ENCODE measurements at regions not wholly inside any gene's neighbourhood (a gene's known extent, or its start where the extent isn't known, plus 50 kb on each side); places are given as distances from the start of the nearest gene placed in this dataset.
"Not testable (repeated sequence)": the region's sequence is repeated elsewhere in the genome, so short reads cannot be mapped to it uniquely, and the experiment has no call there.

- DNase-seq, result no peak
Measured at GRCh38 chr17:71039391-71039790, 870.1 kb downstream of the KCNJ2 start.

GRCh38 chr17:71052971-71053370 is 883.6 kb downstream of the KCNJ2 start:
- no peak for DNase-seq

DNA sequence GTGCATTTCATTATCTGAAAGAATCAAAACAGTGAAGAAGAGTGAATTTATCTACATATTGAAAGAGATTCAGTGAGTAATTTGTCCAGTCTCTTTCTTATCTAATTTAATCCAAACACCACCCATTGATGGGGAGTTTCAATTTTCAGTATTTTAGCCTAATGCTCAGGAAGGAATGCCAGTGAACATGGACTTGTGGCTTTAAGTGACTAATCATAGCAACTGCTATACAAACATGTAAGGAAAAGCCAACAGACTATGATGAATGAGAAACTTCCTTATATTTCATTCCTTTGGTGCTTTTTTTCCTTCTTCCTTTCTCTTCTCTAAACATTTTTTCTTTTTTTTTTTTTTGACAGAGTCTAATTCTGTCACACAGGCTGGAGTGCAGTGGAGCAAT is 885.8 kb downstream of the KCNJ2 start:
- DNase-seq, result no peak

GRCh38 chr17:71057448-71057847 is 888.1 kb downstream of the KCNJ2 start:
- DNase-seq, result no peak

GRCh38 chr17:71057938-71058337 is 888.6 kb downstream of the KCNJ2 start:
- no peak for DNase-seq

DNA sequence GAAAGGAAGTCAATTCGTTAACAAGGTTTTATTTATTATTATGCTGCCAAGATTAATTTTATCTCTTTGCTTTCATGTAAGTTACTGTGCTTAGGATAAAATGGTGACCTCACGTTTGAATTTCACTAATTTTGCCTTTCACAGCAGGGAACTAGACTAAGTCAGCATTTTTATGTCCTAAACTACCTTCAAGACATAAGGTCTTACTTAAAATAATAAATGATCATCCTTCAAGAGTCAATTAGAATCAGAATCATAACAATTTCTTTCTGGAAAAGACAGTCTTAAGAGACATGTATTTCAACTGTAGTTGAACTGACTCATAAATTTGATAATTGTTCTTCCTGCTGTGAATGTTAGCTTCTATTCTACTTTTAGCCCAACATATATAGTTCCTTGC is 893.8 kb downstream of the KCNJ2 start:
- no peak for DNase-seq

- no peak for DNase-seq
Measured at GRCh38 chr17:71063559-71063958, 894.2 kb downstream of the KCNJ2 start.

GRCh38 chr17:71067669-71068407 is 898.5 kb downstream of the KCNJ2 start:
- DNase-seq, result no peak

GRCh38 chr17:71068408-71068750 is 899.0 kb downstream of the KCNJ2 start:
- no peak for DNase-seq

DNA sequence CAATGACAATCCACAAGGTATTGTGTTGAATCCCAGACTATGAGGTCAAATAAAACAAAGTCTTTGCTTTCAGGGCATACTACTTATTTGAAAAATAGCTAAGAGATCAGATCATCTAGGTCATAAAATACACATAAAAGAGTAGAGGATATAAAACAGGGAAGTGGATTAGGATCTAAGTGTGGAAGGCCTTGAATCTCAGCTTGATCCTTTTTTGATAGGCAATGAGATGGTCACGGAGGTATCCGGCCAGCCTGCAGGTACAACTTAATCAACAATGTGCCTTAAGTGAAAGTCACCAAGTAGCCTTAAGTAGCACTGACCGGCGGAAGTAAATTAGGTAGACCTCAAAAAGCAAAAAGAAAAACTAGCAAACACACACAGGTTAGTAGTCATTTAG is 901.7 kb downstream of the KCNJ2 start:
- no peak for DNase-seq

DNA sequence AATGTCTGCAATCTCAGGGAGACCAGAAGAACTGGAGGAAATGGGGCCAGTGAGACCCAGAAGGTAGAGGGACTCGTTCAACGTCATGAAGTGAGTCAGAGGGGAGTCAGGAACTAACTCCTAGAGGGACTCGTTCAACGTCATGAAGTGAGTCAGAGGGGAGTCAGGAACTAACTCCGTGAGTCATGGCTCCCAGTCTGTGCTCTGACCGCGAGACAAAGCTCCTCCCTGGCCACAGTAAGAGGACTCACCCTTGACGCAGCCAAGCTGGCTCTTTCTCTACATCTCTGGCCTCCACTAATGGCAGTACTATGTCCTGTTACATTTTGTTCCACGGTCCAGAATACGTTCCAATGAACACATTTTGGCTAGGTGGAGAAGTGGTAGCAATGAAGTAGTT is 902.5 kb downstream of the KCNJ2 start:
- no peak for DNase-seq

GRCh38 chr17:71080937-71081336 is 911.6 kb downstream of the KCNJ2 start:
- no peak for DNase-seq

- DNase-seq, result no peak
Measured at GRCh38 chr17:71081666-71082065, 912.3 kb downstream of the KCNJ2 start.

GRCh38 chr17:71084219-71084618 is 914.9 kb downstream of the KCNJ2 start:
- DNase-seq, result no peak

- no peak for DNase-seq
Measured at GRCh38 chr17:71084838-71085237, 915.5 kb downstream of the KCNJ2 start.

GRCh38 chr17:71085238-71086033 is 916.1 kb downstream of the KCNJ2 start:
- no peak for DNase-seq

DNA sequence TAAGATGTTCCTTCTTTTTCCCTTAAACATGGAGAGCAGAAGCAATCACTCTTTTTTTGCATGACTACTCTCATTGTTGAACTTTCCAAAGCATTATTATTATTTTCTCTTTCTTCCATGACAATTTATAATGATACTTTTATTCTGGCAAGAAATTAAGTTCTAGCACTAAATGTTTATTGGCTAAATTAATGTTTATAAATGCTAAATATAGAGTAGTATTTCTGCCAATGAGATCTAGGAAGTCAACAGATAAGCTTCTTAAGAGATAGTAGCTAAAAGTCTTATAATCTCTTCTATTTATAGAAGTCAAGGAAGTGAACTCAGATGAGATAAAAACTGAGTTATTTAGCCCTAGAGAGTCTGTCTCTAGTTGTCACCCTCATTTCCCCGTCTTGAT is 920.1 kb downstream of the KCNJ2 start:
- DNase-seq, result no peak

DNA sequence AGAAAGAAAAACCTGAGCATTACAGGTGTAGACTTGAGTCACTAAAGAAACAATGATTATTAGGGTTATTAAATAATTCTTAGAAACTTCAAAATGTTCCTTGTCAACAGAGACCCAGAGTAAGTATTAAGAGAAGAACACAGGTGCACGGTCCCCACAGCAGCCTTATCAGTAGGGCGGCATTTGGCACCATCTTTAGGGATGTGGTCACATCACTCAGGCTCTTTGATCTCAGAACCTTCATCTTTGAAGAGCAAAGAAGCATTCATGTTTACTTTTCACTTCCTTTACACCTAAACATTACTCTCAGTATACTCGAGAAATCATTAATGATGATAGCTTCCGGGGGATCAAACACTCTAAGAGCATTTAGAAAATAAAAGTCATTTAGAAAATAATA is 928.7 kb downstream of the KCNJ2 start:
- DNase-seq, result no peak

DNA sequence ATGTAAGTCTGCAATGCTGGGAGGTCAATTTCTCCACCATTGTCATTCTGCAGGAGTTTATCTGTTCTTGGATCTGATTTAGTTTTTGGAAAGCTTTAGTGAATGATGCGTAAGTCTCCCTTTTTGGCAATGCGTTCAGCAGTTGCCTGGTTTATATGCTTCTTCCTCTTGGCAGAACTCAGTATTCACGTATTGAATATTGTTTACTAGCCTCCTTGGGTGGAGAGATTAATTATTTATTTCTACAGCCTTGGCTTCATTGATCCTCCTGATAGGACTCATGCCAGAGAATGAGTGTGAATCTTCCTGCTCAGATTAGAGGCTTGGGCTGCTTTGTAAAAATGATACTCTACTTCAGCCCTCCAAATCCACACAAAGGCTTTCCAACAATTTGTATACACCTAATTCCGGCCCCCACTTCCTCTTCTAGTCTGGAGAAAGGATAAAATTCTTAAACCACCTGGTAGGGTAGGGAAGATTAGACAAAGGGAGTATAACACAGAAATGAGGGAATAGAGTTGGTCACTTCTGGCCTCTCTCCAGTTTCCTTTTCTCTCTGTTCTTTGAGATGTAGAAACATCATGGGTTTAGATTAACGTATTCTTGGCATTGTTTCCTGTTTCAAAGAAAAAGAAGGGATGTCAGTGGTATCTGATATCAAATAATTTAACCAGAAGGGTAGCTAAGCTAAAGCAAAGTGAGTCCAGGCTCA is 929.8 kb downstream of the KCNJ2 start:
- DNase-seq, result no peak

DNA sequence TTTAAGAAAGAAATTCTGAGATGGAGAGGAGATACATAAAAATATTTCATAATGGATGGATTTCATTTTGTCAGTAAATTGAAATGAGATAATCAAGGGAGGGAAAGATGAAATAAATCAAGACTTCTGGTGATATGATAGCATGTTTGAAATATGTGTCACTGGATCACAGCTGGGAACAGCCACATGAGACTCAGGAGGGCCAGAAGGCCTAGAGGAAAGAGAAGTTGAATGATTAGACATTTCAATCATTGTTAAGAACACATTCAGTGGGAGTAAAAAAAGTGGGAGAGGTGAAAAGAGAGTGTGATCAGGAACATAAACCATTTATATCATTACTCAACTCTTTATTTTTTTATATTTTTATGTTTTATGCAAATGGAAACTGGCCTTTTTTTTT is 933.4 kb downstream of the KCNJ2 start:
- DNase-seq, result no peak

- DNase-seq, result no peak
Measured at GRCh38 chr17:71104225-71104624, 934.9 kb downstream of the KCNJ2 start.

DNA sequence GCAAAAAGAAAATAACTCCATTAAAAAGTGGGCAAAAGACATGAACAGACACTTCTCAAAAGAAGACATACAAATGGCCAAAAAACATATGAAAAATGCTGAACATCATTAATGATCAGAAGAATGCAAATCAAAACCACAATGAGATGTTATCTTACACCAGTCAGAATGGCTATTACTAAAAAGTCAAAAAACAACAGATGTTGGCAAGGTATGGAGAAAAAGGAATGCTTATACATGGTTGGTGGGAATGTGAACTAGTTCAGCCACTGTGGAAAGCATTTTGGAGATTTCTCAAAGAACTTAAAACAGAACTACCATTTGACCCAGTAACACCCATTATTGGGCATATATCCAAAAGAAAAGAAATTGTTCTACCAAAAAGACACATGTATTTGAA is 936.7 kb downstream of the KCNJ2 start:
- DNase-seq, result not testable (repeated sequence)

- no peak for DNase-seq
Measured at GRCh38 chr17:71107136-71107535, 937.8 kb downstream of the KCNJ2 start.

DNA sequence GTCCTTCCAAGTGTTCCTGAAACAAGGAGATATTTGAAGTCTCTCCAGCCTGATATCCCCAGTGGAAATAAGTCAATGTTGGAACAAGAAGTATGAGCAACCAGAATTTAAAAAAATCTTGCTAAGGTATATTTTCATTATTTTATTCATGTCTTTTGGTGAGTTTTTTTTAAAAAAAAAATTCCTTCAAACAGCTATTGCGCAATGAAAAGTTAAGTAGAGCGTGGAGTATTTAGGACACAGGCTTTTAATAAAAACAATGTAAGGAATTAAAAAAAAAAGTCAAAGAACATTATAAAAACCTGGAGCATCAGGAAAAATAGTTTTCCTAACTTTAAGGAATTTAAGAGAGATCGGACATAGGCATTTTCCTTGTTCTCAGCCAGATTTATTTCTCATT is 940.4 kb downstream of the KCNJ2 start:
- no peak for DNase-seq
